Calu3 (cell line): ENCODE measurements at regions not wholly inside any gene's neighbourhood (a gene's known extent, or its start where the extent isn't known, plus 50 kb on each side); places are given as distances from the start of the nearest gene placed in this dataset.

Source experiments
- BruUV-seq: library from RNA; stranded (reverse); fragments of 400-500 nt; replicated peaks from 2 replicates; lab custom pipeline; 2021; lab: Mats Ljungman, UMichigan
- CTCF ChIA-PET: fragments of 300-600 bp; sonication (Branson Sonifier 250); formaldehyde crosslinking; loops from one replicate; lab custom pipeline; 2022; ENCODE audit warnings: antibody characterized with exemption; lab: Charles Lee
- DNase-seq: peaks from one replicate; pipeline ENCODE4 v3.0.0; 2022
- H3K27ac Mint-ChIP-seq: one replicate; pipeline ENCODE4 v1.8.0; 2022; ENCODE audit warnings: mixed read lengths; ENCODE audit not compliant: unreplicated experiment
- H3K27me3 Mint-ChIP-seq: one replicate; pipeline ENCODE4 v1.8.0; 2022; ENCODE audit warnings: mixed read lengths; ENCODE audit not compliant: unreplicated experiment
- H3K36me3 Mint-ChIP-seq: one replicate; pipeline ENCODE4 v1.8.0; 2022; ENCODE audit warnings: mild to moderate bottlenecking, moderate library complexity, mixed read lengths; ENCODE audit not compliant: insufficient read depth, unreplicated experiment
- H3K4me1 Mint-ChIP-seq: one replicate; pipeline ENCODE4 v1.8.0; 2022; ENCODE audit warnings: mild to moderate bottlenecking, low read depth, mixed read lengths; ENCODE audit not compliant: unreplicated experiment
- H3K4me3 Mint-ChIP-seq: one replicate; pipeline ENCODE4 v1.8.0; 2022; ENCODE audit warnings: mild to moderate bottlenecking, low read depth, moderate library complexity, mixed read lengths; ENCODE audit not compliant: unreplicated experiment
- H3K9me3 Mint-ChIP-seq: one replicate; pipeline ENCODE4 v1.8.0; 2022; ENCODE audit warnings: low read depth, mixed read lengths; ENCODE audit not compliant: unreplicated experiment
- intact Hi-C: fragments of 100-400 bp; cut with micrococcal nuclease; formaldehyde crosslinking; loops from one replicate; pipeline ENCODE4 v1.10.0; 2022; ENCODE audit not compliant: unreplicated experiment
- TF ChIP-seq, protein P1 (sequence below): fragments of 200-600 bp; IDR thresholded peaks from one replicate; pipeline ENCODE4 v1.8.0; 2022; ENCODE audit warnings: antibody characterized with exemption; ENCODE audit not compliant: unreplicated experiment

DNA sequence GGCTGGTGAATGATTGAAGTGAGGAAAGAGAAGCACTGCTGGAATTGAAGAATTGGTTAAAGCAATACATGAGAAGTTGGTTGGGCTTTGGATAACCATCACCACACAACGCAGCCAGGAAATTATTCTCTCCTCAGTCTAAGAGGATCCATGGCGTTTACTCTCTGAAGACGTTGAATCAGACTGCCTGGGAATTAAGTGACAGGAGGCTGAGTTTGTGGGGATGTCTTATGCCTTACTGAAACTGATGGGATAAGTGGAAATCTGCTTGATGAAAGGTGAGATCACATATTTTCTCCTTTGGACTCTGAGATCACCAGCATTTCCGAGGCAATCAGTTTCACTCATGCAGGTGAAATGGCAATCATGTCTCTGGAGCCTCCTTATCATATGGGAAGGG lies 456.1 kb upstream of the GBE1 start:
- no TSS peak for BruUV-seq
- no peaks in the 10 kb centered on the region for H3K36me3 Mint-ChIP-seq
- H3K4me1 Mint-ChIP-seq = no peaks in the 10 kb centered on the region
- peaks cover 2% of the 10 kb centered on the region for H3K9me3 Mint-ChIP-seq
- CTCF ChIA-PET = no interaction called here
- TF ChIP-seq, protein P1, sequence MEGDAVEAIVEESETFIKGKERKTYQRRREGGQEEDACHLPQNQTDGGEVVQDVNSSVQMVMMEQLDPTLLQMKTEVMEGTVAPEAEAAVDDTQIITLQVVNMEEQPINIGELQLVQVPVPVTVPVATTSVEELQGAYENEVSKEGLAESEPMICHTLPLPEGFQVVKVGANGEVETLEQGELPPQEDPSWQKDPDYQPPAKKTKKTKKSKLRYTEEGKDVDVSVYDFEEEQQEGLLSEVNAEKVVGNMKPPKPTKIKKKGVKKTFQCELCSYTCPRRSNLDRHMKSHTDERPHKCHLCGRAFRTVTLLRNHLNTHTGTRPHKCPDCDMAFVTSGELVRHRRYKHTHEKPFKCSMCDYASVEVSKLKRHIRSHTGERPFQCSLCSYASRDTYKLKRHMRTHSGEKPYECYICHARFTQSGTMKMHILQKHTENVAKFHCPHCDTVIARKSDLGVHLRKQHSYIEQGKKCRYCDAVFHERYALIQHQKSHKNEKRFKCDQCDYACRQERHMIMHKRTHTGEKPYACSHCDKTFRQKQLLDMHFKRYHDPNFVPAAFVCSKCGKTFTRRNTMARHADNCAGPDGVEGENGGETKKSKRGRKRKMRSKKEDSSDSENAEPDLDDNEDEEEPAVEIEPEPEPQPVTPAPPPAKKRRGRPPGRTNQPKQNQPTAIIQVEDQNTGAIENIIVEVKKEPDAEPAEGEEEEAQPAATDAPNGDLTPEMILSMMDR = no peak
- H3K27me3 Mint-ChIP-seq = no peaks in the 10 kb centered on the region
- no peak overlapping the region for H3K4me3 Mint-ChIP-seq
- intact Hi-C loops = no loop called here
- no peak overlapping the region for H3K27ac Mint-ChIP-seq
- no peak for DNase-seq

DNA sequence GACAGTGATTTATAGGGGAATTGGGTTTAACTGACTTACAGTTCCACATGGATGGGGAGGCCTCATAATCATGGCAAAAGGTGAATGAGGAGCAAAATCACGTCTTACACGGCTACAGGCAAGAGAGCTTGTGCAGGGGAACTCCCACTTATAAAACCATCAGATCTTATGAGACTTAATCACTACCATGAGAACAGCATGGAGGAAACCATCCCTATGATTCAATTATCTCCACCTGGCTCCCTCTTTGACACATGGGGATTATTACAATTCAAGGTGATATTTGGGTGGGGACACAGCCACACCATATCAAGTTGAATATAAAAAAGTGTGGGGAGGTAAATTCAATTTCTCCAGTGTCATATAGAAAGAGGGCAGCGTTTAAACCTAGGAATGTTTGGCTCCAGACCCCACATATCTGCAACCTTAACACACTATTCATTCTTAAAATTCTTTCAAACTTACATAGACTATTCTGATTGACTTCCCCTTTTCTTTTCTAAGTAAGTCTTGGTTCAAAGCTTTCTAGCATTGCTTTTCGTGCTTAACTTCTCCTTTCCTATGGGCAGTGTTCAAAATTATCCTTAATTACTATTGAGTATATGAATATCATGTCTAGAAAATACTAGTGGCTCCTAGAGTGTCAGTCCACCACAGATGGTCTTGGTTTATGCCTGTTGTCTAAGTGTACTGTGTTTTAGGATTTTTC lies 446.7 kb upstream of the GBE1 start:
- no peaks in the 10 kb centered on the region for H3K4me1 Mint-ChIP-seq
- intact Hi-C loops = no loop called here
- no peak overlapping the region for H3K4me3 Mint-ChIP-seq
- no peaks in the 10 kb centered on the region for H3K27me3 Mint-ChIP-seq
- no peak for DNase-seq
- CTCF ChIA-PET = no interaction called here
- TF ChIP-seq, protein P1 = no peak
- peaks cover 2% of the 10 kb centered on the region for H3K9me3 Mint-ChIP-seq
- H3K36me3 Mint-ChIP-seq = no peaks in the 10 kb centered on the region
- no peak overlapping the region for H3K27ac Mint-ChIP-seq
- BruUV-seq = no TSS peak

DNA sequence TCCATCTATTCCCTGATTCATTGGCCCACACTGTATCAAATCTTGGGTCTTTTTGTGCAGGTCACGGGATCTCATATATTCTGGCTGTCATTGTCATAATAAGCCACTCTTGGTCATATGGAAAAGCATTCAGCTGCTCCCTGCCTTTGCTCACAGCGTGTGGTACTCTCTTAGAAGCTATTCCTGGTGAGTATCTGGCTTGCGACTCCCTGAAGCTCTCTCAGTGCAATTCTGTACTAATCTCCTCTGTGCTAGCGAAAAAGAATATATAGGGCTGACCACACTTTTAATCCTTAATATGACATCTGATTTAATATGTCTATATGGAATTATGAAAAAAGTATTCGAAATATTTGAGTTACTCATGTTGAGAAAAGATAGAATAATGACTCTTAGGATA lies 440.8 kb upstream of the GBE1 start:
- Mint-ChIP-seq H3K4me1 (no peaks in the 10 kb centered on the region), H3K27me3 (no peaks in the 10 kb centered on the region), H3K36me3 (no peaks in the 10 kb centered on the region), H3K9me3 (peaks cover 4% of the 10 kb centered on the region), H3K4me3 (no peak overlapping the region), H3K27ac (no peak overlapping the region)
- TF ChIP-seq, protein P1 = no peak
- intact Hi-C loops = no loop called here
- CTCF ChIA-PET = no interaction called here
- BruUV-seq = no TSS peak
- no peak for DNase-seq

DNA sequence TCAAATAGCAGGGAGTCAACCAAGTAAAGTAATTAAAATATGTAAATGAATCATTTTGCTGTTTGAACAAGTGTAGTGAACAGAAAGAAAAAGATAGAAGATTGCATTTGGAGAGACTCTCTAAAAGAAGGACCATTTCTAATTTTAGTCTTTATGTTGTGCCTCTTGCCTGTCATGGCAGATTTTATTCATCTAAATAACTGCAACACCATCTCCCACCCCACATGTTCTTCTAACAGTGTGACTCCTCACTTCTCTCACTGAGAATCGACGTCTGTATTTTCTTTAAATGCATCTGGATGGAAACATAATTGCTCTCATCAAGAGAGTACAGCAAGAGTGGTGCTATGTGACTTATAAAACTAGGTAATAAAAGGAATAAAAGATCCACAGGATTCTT lies 439.9 kb upstream of the GBE1 start:
- H3K4me3 Mint-ChIP-seq = no peak overlapping the region
- no TSS peak for BruUV-seq
- no peak overlapping the region for H3K27ac Mint-ChIP-seq
- no peaks in the 10 kb centered on the region for H3K36me3 Mint-ChIP-seq
- CTCF ChIA-PET = no interaction called here
- intact Hi-C loops = no loop called here
- no peaks in the 10 kb centered on the region for H3K4me1 Mint-ChIP-seq
- H3K9me3 Mint-ChIP-seq = peaks cover 4% of the 10 kb centered on the region
- H3K27me3 Mint-ChIP-seq = no peaks in the 10 kb centered on the region
- TF ChIP-seq, protein P1 = no peak
- no peak for DNase-seq
